Chondrocyte (in vitro differentiated cells): ENCODE measurements at regions not wholly inside any gene's neighbourhood (a gene's known extent, or its start where the extent isn't known, plus 50 kb on each side); places are given as distances from the start of the nearest gene placed in this dataset.

Source experiments
- DNase-seq: peaks from one replicate; pipeline ENCODE4 v3.0.0; 2021; ENCODE audit warnings: mixed read lengths, low spot score
- H3K27ac Mint-ChIP-seq: one replicate; pipeline ENCODE4 v1.8.0; 2021; ENCODE audit warnings: mild to moderate bottlenecking, moderate library complexity, mixed read lengths; ENCODE audit not compliant: unreplicated experiment
- H3K27me3 Mint-ChIP-seq: 2 replicates; pipeline ENCODE4 v1.8.0; 2021; ENCODE audit warnings: low read depth, mixed read lengths
- H3K36me3 Mint-ChIP-seq: 2 replicates; pipeline ENCODE4 v1.8.0; 2021; ENCODE audit warnings: low read depth, mixed read lengths
- H3K4me1 Mint-ChIP-seq: 2 replicates; pipeline ENCODE4 v1.8.0; 2021; ENCODE audit warnings: low read depth, mild to moderate bottlenecking, mixed read lengths
- H3K4me3 Mint-ChIP-seq: one replicate; pipeline ENCODE4 v1.8.0; 2021; ENCODE audit warnings: mild to moderate bottlenecking, moderate library complexity, mixed read lengths; ENCODE audit not compliant: unreplicated experiment
- H3K9me3 Mint-ChIP-seq: 2 replicates; pipeline ENCODE4 v1.8.0; 2021; ENCODE audit warnings: low read depth, mixed read lengths
- CTCF ChIP-seq: fragments of 200-600 bp; sonication (generic); IDR thresholded peaks from 2 replicates; pipeline ENCODE4 v1.5.0; 2021; ENCODE audit warnings: antibody characterized with exemption, mild to moderate bottlenecking, moderate library complexity

- H3K4me1 Mint-ChIP-seq: peaks cover 32% of the 10 kb centered on the region
- no peaks in the 10 kb centered on the region for H3K9me3 Mint-ChIP-seq
- H3K4me3 Mint-ChIP-seq: no peak overlapping the region
- DNase-seq: no peak
- peak overlapping the region; percentile 51 for H3K27ac Mint-ChIP-seq
- TF ChIP-seq CTCF: no peak
- H3K27me3 Mint-ChIP-seq: no peaks in the 10 kb centered on the region
- H3K36me3 Mint-ChIP-seq: peaks cover 24% of the 10 kb centered on the region
These were observed 269.8 kb downstream of the TNS1 start for GRCh38 chr2:217732992-217733391.

GRCh38 chr2:217731805-217732204, 271.0 kb downstream of the TNS1 start:
- H3K9me3 Mint-ChIP-seq: no peaks in the 10 kb centered on the region
- no peaks in the 10 kb centered on the region for H3K27me3 Mint-ChIP-seq
- TF ChIP-seq CTCF: no peak
- no peak overlapping the region for H3K4me3 Mint-ChIP-seq
- H3K36me3 Mint-ChIP-seq: peaks cover 23% of the 10 kb centered on the region
- DNase-seq: no peak
- H3K4me1 Mint-ChIP-seq: peaks cover 37% of the 10 kb centered on the region
- H3K27ac Mint-ChIP-seq: no peak overlapping the region

GRCh38 chr2:217729421-217730053, 273.3 kb downstream of the TNS1 start:
- H3K4me1 Mint-ChIP-seq: peaks cover 33% of the 10 kb centered on the region
- TF ChIP-seq CTCF: no peak
- H3K27me3 Mint-ChIP-seq: no peaks in the 10 kb centered on the region
- peaks cover 26% of the 10 kb centered on the region for H3K36me3 Mint-ChIP-seq
- no peak for DNase-seq
- H3K4me3 Mint-ChIP-seq: no peak overlapping the region
- H3K27ac Mint-ChIP-seq: peak overlapping the region; percentile 45
- no peaks in the 10 kb centered on the region for H3K9me3 Mint-ChIP-seq

GRCh38 chr2:217727801-217728200, 275.0 kb downstream of the TNS1 start:
- Mint-ChIP-seq H3K4me1 (peaks cover 25% of the 10 kb centered on the region), H3K36me3 (peaks cover 12% of the 10 kb centered on the region), H3K9me3 (no peaks in the 10 kb centered on the region), H3K4me3 (no peak overlapping the region), H3K27me3 (no peaks in the 10 kb centered on the region), H3K27ac (no peak overlapping the region)
- no peak for DNase-seq
- no peak for TF ChIP-seq CTCF

GRCh38 chr2:217725409-217725808, 277.4 kb downstream of the TNS1 start:
- H3K4me3 Mint-ChIP-seq: no peak overlapping the region
- H3K36me3 Mint-ChIP-seq: peaks cover 13% of the 10 kb centered on the region
- H3K27me3 Mint-ChIP-seq: no peaks in the 10 kb centered on the region
- no peak for DNase-seq
- no peak overlapping the region for H3K27ac Mint-ChIP-seq
- peaks cover 21% of the 10 kb centered on the region for H3K4me1 Mint-ChIP-seq
- TF ChIP-seq CTCF: no peak
- peaks cover 4% of the 10 kb centered on the region for H3K9me3 Mint-ChIP-seq
